ENCODE measurements at regions not wholly inside any gene's neighbourhood (a gene's known extent, or its start where the extent isn't known, plus 50 kb on each side); places are given as distances from the start of the nearest gene placed in this dataset.
"Not testable (repeated sequence)": the region's sequence is repeated elsewhere in the genome, so short reads cannot be mapped to it uniquely, and the experiment has no call there.

- Histone ChIP-seq H3K23ac (ENCODE audit: low read depth, low read length) (no peak overlapping the region), H2BK5ac (ENCODE audit: low read depth, low read length, poor library complexity, severe bottlenecking) (no peak overlapping the region), H2AFZ (replicated peaks; ENCODE audit: low read length, poor library complexity) (no peak overlapping the region), H4K5ac (ENCODE audit: low read depth, low read length) (no peak overlapping the region), H3K9ac (ENCODE audit: low read depth, low read length) (no peak overlapping the region), H3K4ac (ENCODE audit: low read depth, low read length) (peak overlapping the region; percentile 39; the same call in 1 of the 2 replicates), H2BK20ac (ENCODE audit: low read depth, low read length) (no peak overlapping the region; the same call in 1 of the 2 replicates), H2AK9ac (replicated peaks; ENCODE audit: low read depth, low read length, poor library complexity) (no peak overlapping the region), H2AK5ac (ENCODE audit: low read depth, low read length) (peak overlapping the region; percentile 36; the same call in 1 of the 2 replicates), H3K27me3 (ENCODE audit: control insufficient read depth, insufficient read depth, low read length) (no peaks in the 10 kb centered on the region), H3K14ac (replicated peaks; ENCODE audit: low read depth, low read length) (0 out of 2 replicates have a peak overlapping the region, but pooled peaks have one; percentile 16), H2BK120ac (ENCODE audit: low read depth, low read length) (0 out of 2 replicates have a peak overlapping the region, but pooled peaks have one; percentile 9), H2BK15ac (ENCODE audit: low read depth, low read length) (no peak overlapping the region), H4K8ac (ENCODE audit: low read depth in 2 of 2, low read length in 2 of 2) (no peak overlapping the region), H3K56ac (ENCODE audit: extremely low read depth, insufficient read depth, low read length) (no peak overlapping the region), H3K4me1 (ENCODE audit: control insufficient read depth, insufficient read depth, low read length) (peaks cover 4% of the 10 kb centered on the region), H4K91ac (ENCODE audit: insufficient read depth, low read depth, low read length) (no peak overlapping the region; the same call in 1 of the 2 replicates), H3K9me1 (ENCODE audit: insufficient read depth, low read length) (peaks cover 6% of the 10 kb centered on the region; the same call in 1 of the 2 replicates), H3K18ac (ENCODE audit: low read depth, low read length) (peak overlapping the region; percentile 33; the same call in 1 of the 2 replicates), H3K4me3 (ENCODE audit: insufficient read depth, low read depth, low read length) (no peak overlapping the region), H3K4me2 (ENCODE audit: low read depth, low read length) (no peak overlapping the region), H3K9me3 (ENCODE audit: control insufficient read depth, insufficient read depth, low read length) (0 out of 2 replicates have a peak, but pooled peaks cover 3% of the 10 kb centered on the region), H3K36me3 (ENCODE audit: control insufficient read depth, insufficient read depth, low read length) (no peaks in the 10 kb centered on the region), H3K79me1 (ENCODE audit: low read depth in 1 of 2, low read length in 2 of 2) (no peaks in the 10 kb centered on the region), H3K27ac (ENCODE audit: insufficient read depth, low read length) (no peak overlapping the region), H4K20me1 (ENCODE audit: insufficient read depth, low read length) (no peaks in the 10 kb centered on the region)
- POLR2A ChIA-PET (ENCODE audit: unreplicated experiment): no interaction called here
- no peak for TF ChIP-seq MAFK (IDR thresholded peaks at IDR 0.05; ENCODE audit: low read depth, low read length)
- no peak for TF ChIP-seq USF2 (IDR thresholded peaks at IDR 0.05; ENCODE audit: low read depth, low read length)
- no peak for TF ChIP-seq RAD21 (IDR thresholded peaks at IDR 0.05; ENCODE audit: low read length)
- no peak for TF ChIP-seq CEBPB (IDR thresholded peaks at IDR 0.05; ENCODE audit: low read depth, low read length)
- TF ChIP-seq BHLHE40 (IDR thresholded peaks at IDR 0.05; ENCODE audit: low read depth, low read length): no peak
- no peak for TF ChIP-seq CHD1 (IDR thresholded peaks at IDR 0.05; ENCODE audit: low read depth, low read length)
- WGBS, 2 experiments (ENCODE audit: extremely low coverage in 2 of 2, insufficient read length in 1 of 2): 100% methylated on average over 2 of the region's 5 CpGs; no CpG with 5 or more reads in 1 of the 2 experiments
- in situ Hi-C loops (cut with MboI; ENCODE audit: low sequenced_read_pairs): no loop called here
- CTCF ChIA-PET: no interaction called here
- dilution Hi-C loops (cut with HindIII; ENCODE audit: low sequenced_read_pairs, unreplicated experiment): no loop called here
- ATAC-seq (ENCODE audit: low read depth) (no peak), DNase-seq (no peak)
- no TSS peak for BruUV-seq (replicated peaks)
- intact Hi-C loops (cut with micrococcal nuclease): no loop called here
These were observed 280.8 kb upstream of the CDH5 start for GRCh38 chr16:66085651-66086050.

GRCh38 chr16:66084731-66085130 is 281.8 kb upstream of the CDH5 start:
- H2BK120ac ChIP-seq (ENCODE audit: low read depth, low read length); H2AK9ac ChIP-seq (replicated peaks; ENCODE audit: low read depth, low read length, poor library complexity); H2BK20ac ChIP-seq (ENCODE audit: low read depth, low read length); H4K5ac ChIP-seq (ENCODE audit: low read depth, low read length); H3K23ac ChIP-seq (ENCODE audit: low read depth, low read length); H3K18ac ChIP-seq (ENCODE audit: low read depth, low read length); H4K8ac ChIP-seq (ENCODE audit: low read depth in 2 of 2, low read length in 2 of 2); H4K91ac ChIP-seq (ENCODE audit: insufficient read depth, low read depth, low read length); H3K4me3 ChIP-seq (ENCODE audit: insufficient read depth, low read depth, low read length); H4K20me1 ChIP-seq (ENCODE audit: insufficient read depth, low read length); H3K4ac ChIP-seq (ENCODE audit: low read depth, low read length); intact Hi-C loops (cut with micrococcal nuclease); H3K27ac ChIP-seq (ENCODE audit: insufficient read depth, low read length); H3K9me1 ChIP-seq (ENCODE audit: insufficient read depth, low read length); H3K27me3 ChIP-seq (ENCODE audit: control insufficient read depth, insufficient read depth, low read length); H3K4me1 ChIP-seq (ENCODE audit: control insufficient read depth, insufficient read depth, low read length); DNase-seq; in situ Hi-C loops (cut with MboI; ENCODE audit: low sequenced_read_pairs); H2BK15ac ChIP-seq (ENCODE audit: low read depth, low read length); H2AFZ ChIP-seq (replicated peaks; ENCODE audit: low read length, poor library complexity); dilution Hi-C loops (cut with HindIII; ENCODE audit: low sequenced_read_pairs, unreplicated experiment); H3K4me2 ChIP-seq (ENCODE audit: low read depth, low read length); CTCF ChIA-PET; ATAC-seq (ENCODE audit: low read depth); H3K36me3 ChIP-seq (ENCODE audit: control insufficient read depth, insufficient read depth, low read length); POLR2A ChIA-PET (ENCODE audit: unreplicated experiment); H3K9ac ChIP-seq (ENCODE audit: low read depth, low read length); H3K79me1 ChIP-seq (ENCODE audit: low read depth in 1 of 2, low read length in 2 of 2); H3K9me3 ChIP-seq (ENCODE audit: control insufficient read depth, insufficient read depth, low read length); H3K56ac ChIP-seq (ENCODE audit: extremely low read depth, insufficient read depth, low read length); BruUV-seq (replicated peaks); H2BK5ac ChIP-seq (ENCODE audit: low read depth, low read length, poor library complexity, severe bottlenecking); H2AK5ac ChIP-seq (ENCODE audit: low read depth, low read length); H3K14ac ChIP-seq (replicated peaks; ENCODE audit: low read depth, low read length): not testable (repeated sequence)
- no CpG with 5 or more reads among the region's 2 CpGs for WGBS, 2 experiments (ENCODE audit: extremely low coverage in 2 of 2, insufficient read length in 1 of 2)
